HEK293 (cell line): ENCODE measurements at regions not wholly inside any gene's neighbourhood (a gene's known extent, or its start where the extent isn't known, plus 50 kb on each side); places are given as distances from the start of the nearest gene placed in this dataset.

Source experiments
- CTCF ChIA-PET: fragments of 350-600 bp; formaldehyde crosslinking; extraction: SDS; loops from one replicate; lab custom pipeline; 2021; ENCODE audit warnings: antibody characterized with exemption; lab: Yijun Ruan, JAX
- POLR2A ChIA-PET: fragments of 300-600 bp; formaldehyde crosslinking; extraction: SDS; loops from one replicate; lab custom pipeline; 2020; ENCODE audit warnings: antibody characterized with exemption, inconsistent platforms; lab: Yijun Ruan, JAX
- H3K27ac ChIP-seq: fragments of 200-500 bp; sonication (Bioruptor generic); 2 replicates; pipeline ENCODE4 v1.5.1; 2014; ENCODE audit warnings: low read depth, low read length, control low read depth, inconsistent platforms; ENCODE audit errors: extremely low read depth
- H3K36me3 ChIP-seq, 2 experiments: fragments of 200-500 bp in 1 of 2; sonication (Bioruptor generic) in 1 of 2; 1 replicate in 1 of 2; 2 replicates in 1 of 2; pipeline ENCODE4 v1.5.1; 2014 to 2017; ENCODE audit warnings: inconsistent platforms in 2 of 2, low read length in 2 of 2; ENCODE audit not compliant: control insufficient read depth in 2 of 2, insufficient read depth in 1 of 2
- H3K4me1 ChIP-seq: fragments of 200-500 bp; sonication (Bioruptor generic); 2 replicates; pipeline ENCODE4 v1.5.1; 2014; ENCODE audit warnings: mild to moderate bottlenecking, low read length, inconsistent platforms; ENCODE audit not compliant: control insufficient read depth, insufficient read depth
- H3K4me3 ChIP-seq: 2 replicates; pipeline ENCODE4 v1.5.1; 2011; ENCODE audit warnings: low read depth, mild to moderate bottlenecking, control low read depth, low read length, moderate library complexity
- H3K9me3 ChIP-seq: fragments of 200-500 bp; sonication (Bioruptor generic); 2 replicates; pipeline ENCODE4 v1.5.1; 2014; ENCODE audit warnings: low read depth, low read length, inconsistent platforms; ENCODE audit not compliant: control insufficient read depth, insufficient read depth
- BCL11A ChIP-seq: fragments of 450-650 bp; formaldehyde crosslinking; IDR thresholded peaks from 2 replicates; pipeline ENCODE4 v1.5.1; 2016; ENCODE audit warnings: low read depth, missing biosample characterization, missing genetic modification characterization
- CTCF ChIP-seq: fragments of 450-650 bp; formaldehyde crosslinking; IDR thresholded peaks from 2 replicates; pipeline ENCODE4 v1.5.1; 2016; ENCODE audit warnings: missing biosample characterization, missing genetic modification characterization
- GLIS1 ChIP-seq: fragments of 450-650 bp; formaldehyde crosslinking; IDR thresholded peaks from 2 replicates; pipeline ENCODE4 v1.5.1; 2016; ENCODE audit warnings: missing biosample characterization, missing genetic modification characterization
- HOXC10 ChIP-seq: sonication (generic); formaldehyde crosslinking; IDR thresholded peaks from 2 replicates; pipeline ENCODE4 v1.8.1; 2023; ENCODE audit warnings: mild to moderate bottlenecking, missing genetic modification reagents
- KLF1 ChIP-seq: fragments of 450-650 bp; formaldehyde crosslinking; IDR thresholded peaks from 2 replicates; pipeline ENCODE4 v1.5.1; 2016; ENCODE audit warnings: missing biosample characterization, missing genetic modification characterization
- KLF10 ChIP-seq: fragments of 450-650 bp; IDR thresholded peaks from 2 replicates; pipeline ENCODE4 v1.5.1; 2018; ENCODE audit warnings: missing biosample characterization, mild to moderate bottlenecking, missing genetic modification characterization
- KLF16 ChIP-seq: fragments of 450-650 bp; formaldehyde crosslinking; IDR thresholded peaks from 2 replicates; pipeline ENCODE4 v1.5.1; 2017; ENCODE audit warnings: missing biosample characterization, missing genetic modification characterization
- RBAK ChIP-seq: fragments of 450-650 bp; formaldehyde crosslinking; IDR thresholded peaks from 2 replicates; pipeline ENCODE4 v1.5.1; 2016; ENCODE audit warnings: missing biosample characterization, missing genetic modification characterization
- TCF7L2 ChIP-seq: IDR thresholded peaks from 2 replicates; pipeline ENCODE4 v1.6.1; 2011; ENCODE audit warnings: low read depth, mild to moderate bottlenecking, inconsistent platforms, low read length, moderate library complexity, borderline replicate concordance
- WT1 ChIP-seq: fragments of 450-650 bp; formaldehyde crosslinking; IDR thresholded peaks from 2 replicates; pipeline ENCODE4 v1.5.1; 2016; ENCODE audit warnings: missing biosample characterization, missing genetic modification characterization
- ZBTB44 ChIP-seq: fragments of 450-650 bp; IDR thresholded peaks from 2 replicates; pipeline ENCODE4 v1.5.1; 2018; ENCODE audit warnings: missing biosample characterization, mild to moderate bottlenecking, missing genetic modification characterization
- ZFHX2 ChIP-seq: fragments of 450-650 bp; formaldehyde crosslinking; conservative IDR thresholded peaks from 2 replicates; pipeline ENCODE4 v1.5.1; 2016; ENCODE audit warnings: missing biosample characterization, missing genetic modification characterization
- ZFP37 ChIP-seq: fragments of 450-650 bp; formaldehyde crosslinking; IDR thresholded peaks from 2 replicates; pipeline ENCODE4 v1.5.1; 2016; ENCODE audit warnings: missing biosample characterization, missing genetic modification characterization
- ZFP69B ChIP-seq: fragments of 450-650 bp; formaldehyde crosslinking; IDR thresholded peaks from 2 replicates; pipeline ENCODE4 v1.5.1; 2016; ENCODE audit warnings: missing biosample characterization, missing genetic modification characterization
- ZNF169 ChIP-seq: fragments of 450-650 bp; formaldehyde crosslinking; IDR thresholded peaks from 2 replicates; pipeline ENCODE4 v1.5.1; 2016; ENCODE audit warnings: missing biosample characterization, missing genetic modification characterization
- ZNF248 ChIP-seq: fragments of 450-650 bp; formaldehyde crosslinking; IDR thresholded peaks from 2 replicates; pipeline ENCODE4 v1.5.1; 2017; ENCODE audit warnings: missing biosample characterization, missing genetic modification characterization
- ZNF324 ChIP-seq: fragments of 450-650 bp; formaldehyde crosslinking; IDR thresholded peaks from 2 replicates; pipeline ENCODE4 v1.5.1; 2016; ENCODE audit warnings: missing biosample characterization, missing genetic modification characterization
- ZNF658 ChIP-seq: fragments of 450-650 bp; formaldehyde crosslinking; IDR thresholded peaks from 2 replicates; pipeline ENCODE4; 2016; ENCODE audit warnings: missing biosample characterization, missing genetic modification characterization
- ZNF670 ChIP-seq: fragments of 450-650 bp; formaldehyde crosslinking; IDR thresholded peaks from 2 replicates; pipeline ENCODE4 v1.5.1; 2016; ENCODE audit warnings: missing biosample characterization, missing genetic modification characterization, low read depth
- ZNF704 ChIP-seq: fragments of 450-650 bp; formaldehyde crosslinking; IDR thresholded peaks from 2 replicates; pipeline ENCODE4 v1.5.1; 2016; ENCODE audit warnings: missing biosample characterization, missing genetic modification characterization
- ZNF777 ChIP-seq: fragments of 450-650 bp; formaldehyde crosslinking; IDR thresholded peaks from 2 replicates; pipeline ENCODE4 v1.5.1; 2017; ENCODE audit warnings: missing biosample characterization, missing genetic modification characterization, borderline replicate concordance
- ZNF785 ChIP-seq: fragments of 450-650 bp; formaldehyde crosslinking; IDR thresholded peaks from 2 replicates; pipeline ENCODE4 v1.5.1; 2016; ENCODE audit warnings: missing biosample characterization, missing genetic modification characterization
- TF ChIP-seq, protein P1 (sequence below): fragments of 450-650 bp; formaldehyde crosslinking; IDR thresholded peaks from 2 replicates; pipeline ENCODE4 v1.5.1; 2017; ENCODE audit warnings: missing biosample characterization, missing genetic modification characterization

- POLR2A ChIA-PET = no interaction called here
Measured at GRCh38 chr4:138501614-138502013, 259.5 kb upstream of the SLC7A11 start.

GRCh38 chr4:138500869-138501268 lies 258.7 kb upstream of the SLC7A11 start:
- Histone ChIP-seq H3K4me3 (no peak overlapping the region), H3K27ac (no peak overlapping the region)
- TF ChIP-seq GLIS1 (no peak), KLF16 (tag by site-specific recombination) (no peak), TCF7L2 (no peak), ZNF169 (tag by site-specific recombination) (no peak), BCL11A (tag by site-specific recombination) (no peak)
- TF ChIP-seq, all 188 proteins: peak for 0
- Histone ChIP-seq H3K4me1 (no peaks in the 10 kb centered on the region), H3K9me3 (no peaks in the 10 kb centered on the region), H3K36me3 (no peaks in the 10 kb centered on the region)
- ChIA-PET POLR2A (no interaction called here), CTCF (no interaction called here)

More at GRCh38 chr4:138501614-138502013, 259.5 kb upstream of the SLC7A11 start:
- CTCF ChIA-PET = no interaction called here
- Histone ChIP-seq H3K36me3 (no peaks in the 10 kb centered on the region), H3K27ac (no peak overlapping the region), H3K4me3 (no peak overlapping the region), H3K9me3 (no peaks in the 10 kb centered on the region), H3K4me1 (no peaks in the 10 kb centered on the region)
- TF ChIP-seq ZNF777 (tag by site-specific recombination) (no peak), HOXC10 (CRISPR knock-in tag) (no peak), ZFP37 (no peak), ZNF670 (tag by site-specific recombination) (no peak), ZNF704 (tag by site-specific recombination) (no peak), ZNF658 (tag by site-specific recombination) (no peak), BCL11A (tag by site-specific recombination) (no peak), KLF10 (tag by site-specific recombination) (no peak), ZNF785 (tag by site-specific recombination) (no peak), ZFP69B (no peak), RBAK (no peak), KLF1 (tag by site-specific recombination) (no peak)

DNA sequence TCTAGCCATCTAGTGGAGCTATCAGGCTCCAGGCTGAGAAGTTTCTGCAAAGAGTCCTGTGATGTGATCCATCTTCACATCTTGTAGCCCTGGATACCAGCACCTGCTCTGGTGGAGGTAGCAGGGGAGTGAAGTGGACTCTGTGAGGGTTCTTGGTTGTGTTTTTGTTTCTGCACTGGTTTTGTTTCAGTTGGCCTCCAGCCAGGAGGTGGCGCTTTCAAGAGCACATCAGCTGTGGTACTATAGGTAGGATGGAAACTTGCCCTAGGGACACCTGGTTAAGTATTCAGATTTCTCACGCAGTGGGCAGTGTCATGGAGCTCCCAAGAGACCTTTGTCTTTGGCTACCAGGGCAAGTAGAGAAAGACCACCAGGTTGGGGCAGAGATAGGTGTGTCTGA lies 257.5 kb upstream of the SLC7A11 start:
- Histone ChIP-seq H3K4me3 (no peak overlapping the region), H3K9me3 (no peaks in the 10 kb centered on the region), H3K27ac (no peak overlapping the region), H3K36me3 (no peaks in the 10 kb centered on the region), H3K4me1 (no peaks in the 10 kb centered on the region)
- TF ChIP-seq ZFHX2 (tag by site-specific recombination) = no peak
- TF ChIP-seq ZNF248 (tag by site-specific recombination) = no peak
- TF ChIP-seq ZBTB44 (tag by site-specific recombination) = no peak
- POLR2A ChIA-PET = no interaction called here
- CTCF ChIA-PET = no interaction called here

DNA sequence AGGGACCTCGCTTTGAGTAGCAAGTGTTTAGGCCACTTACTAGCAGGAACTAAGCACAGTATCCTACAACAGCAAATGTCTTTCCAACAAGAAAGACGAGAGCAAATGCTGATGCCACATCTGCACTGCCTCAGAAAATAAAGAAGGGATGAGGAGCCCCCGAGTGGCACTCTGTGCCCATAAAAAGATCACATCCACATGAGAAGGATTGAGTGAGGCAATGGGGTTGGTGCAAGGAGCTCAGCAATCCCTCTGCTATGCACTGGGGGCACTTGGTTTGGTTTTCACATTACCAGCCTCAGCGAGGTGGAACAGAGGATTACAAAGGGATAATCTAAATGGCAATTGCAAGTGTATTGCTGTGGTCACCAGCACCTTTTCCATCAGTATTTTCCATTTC lies 252.8 kb upstream of the SLC7A11 start:
- H3K27ac ChIP-seq = no peak overlapping the region
- CTCF ChIA-PET = interaction anchor here (0.7 kb wide), 2 partner anchors 61 to 221 kb away, joined by 3 read pairs; no protein-coding TSS in a partner anchor
- H3K9me3 ChIP-seq = no peaks in the 10 kb centered on the region
- TF ChIP-seq, protein P1, sequence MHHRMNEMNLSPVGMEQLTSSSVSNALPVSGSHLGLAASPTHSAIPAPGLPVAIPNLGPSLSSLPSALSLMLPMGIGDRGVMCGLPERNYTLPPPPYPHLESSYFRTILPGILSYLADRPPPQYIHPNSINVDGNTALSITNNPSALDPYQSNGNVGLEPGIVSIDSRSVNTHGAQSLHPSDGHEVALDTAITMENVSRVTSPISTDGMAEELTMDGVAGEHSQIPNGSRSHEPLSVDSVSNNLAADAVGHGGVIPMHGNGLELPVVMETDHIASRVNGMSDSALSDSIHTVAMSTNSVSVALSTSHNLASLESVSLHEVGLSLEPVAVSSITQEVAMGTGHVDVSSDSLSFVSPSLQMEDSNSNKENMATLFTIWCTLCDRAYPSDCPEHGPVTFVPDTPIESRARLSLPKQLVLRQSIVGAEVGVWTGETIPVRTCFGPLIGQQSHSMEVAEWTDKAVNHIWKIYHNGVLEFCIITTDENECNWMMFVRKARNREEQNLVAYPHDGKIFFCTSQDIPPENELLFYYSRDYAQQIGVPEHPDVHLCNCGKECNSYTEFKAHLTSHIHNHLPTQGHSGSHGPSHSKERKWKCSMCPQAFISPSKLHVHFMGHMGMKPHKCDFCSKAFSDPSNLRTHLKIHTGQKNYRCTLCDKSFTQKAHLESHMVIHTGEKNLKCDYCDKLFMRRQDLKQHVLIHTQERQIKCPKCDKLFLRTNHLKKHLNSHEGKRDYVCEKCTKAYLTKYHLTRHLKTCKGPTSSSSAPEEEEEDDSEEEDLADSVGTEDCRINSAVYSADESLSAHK (tag by site-specific recombination) = no peak
- TF ChIP-seq WT1 (tag by site-specific recombination) (no peak), CTCF (tag by site-specific recombination) (peak; percentile 31; the same call in 1 of the 2 replicates), ZNF324 (tag by site-specific recombination) (no peak)
- TF ChIP-seq, all 188 proteins: peak for 1
- Histone ChIP-seq H3K4me1 (no peaks in the 10 kb centered on the region), H3K36me3 (no peaks in the 10 kb centered on the region), H3K4me3 (no peak overlapping the region)
- POLR2A ChIA-PET = no interaction called here
